ENCODE measurements at regions not wholly inside any gene's neighbourhood (a gene's known extent, or its start where the extent isn't known, plus 50 kb on each side); places are given as distances from the start of the nearest gene placed in this dataset.

- no peak for TF ChIP-seq CREB1 (IDR thresholded peaks at IDR 0.05; ENCODE audit: low read depth)
- TF ChIP-seq TAF1 (IDR thresholded peaks at IDR 0.05; ENCODE audit: low read depth) = no peak
- TF ChIP-seq, protein P1, sequence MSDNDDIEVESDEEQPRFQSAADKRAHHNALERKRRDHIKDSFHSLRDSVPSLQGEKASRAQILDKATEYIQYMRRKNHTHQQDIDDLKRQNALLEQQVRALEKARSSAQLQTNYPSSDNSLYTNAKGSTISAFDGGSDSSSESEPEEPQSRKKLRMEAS (IDR thresholded peaks at IDR 0.05) = no peak
- TF ChIP-seq CEBPB (IDR thresholded peaks at IDR 0.05) = no peak
- no peak for TF ChIP-seq USF1 (IDR thresholded peaks at IDR 0.05)
- no peak for TF ChIP-seq TEAD4 (IDR thresholded peaks at IDR 0.05)
- TF ChIP-seq NFIC (IDR thresholded peaks at IDR 0.05) = no peak
Measured at GRCh38 chr6:15957655-15958169, 171.2 kb upstream of the MYLIP start.

DNA sequence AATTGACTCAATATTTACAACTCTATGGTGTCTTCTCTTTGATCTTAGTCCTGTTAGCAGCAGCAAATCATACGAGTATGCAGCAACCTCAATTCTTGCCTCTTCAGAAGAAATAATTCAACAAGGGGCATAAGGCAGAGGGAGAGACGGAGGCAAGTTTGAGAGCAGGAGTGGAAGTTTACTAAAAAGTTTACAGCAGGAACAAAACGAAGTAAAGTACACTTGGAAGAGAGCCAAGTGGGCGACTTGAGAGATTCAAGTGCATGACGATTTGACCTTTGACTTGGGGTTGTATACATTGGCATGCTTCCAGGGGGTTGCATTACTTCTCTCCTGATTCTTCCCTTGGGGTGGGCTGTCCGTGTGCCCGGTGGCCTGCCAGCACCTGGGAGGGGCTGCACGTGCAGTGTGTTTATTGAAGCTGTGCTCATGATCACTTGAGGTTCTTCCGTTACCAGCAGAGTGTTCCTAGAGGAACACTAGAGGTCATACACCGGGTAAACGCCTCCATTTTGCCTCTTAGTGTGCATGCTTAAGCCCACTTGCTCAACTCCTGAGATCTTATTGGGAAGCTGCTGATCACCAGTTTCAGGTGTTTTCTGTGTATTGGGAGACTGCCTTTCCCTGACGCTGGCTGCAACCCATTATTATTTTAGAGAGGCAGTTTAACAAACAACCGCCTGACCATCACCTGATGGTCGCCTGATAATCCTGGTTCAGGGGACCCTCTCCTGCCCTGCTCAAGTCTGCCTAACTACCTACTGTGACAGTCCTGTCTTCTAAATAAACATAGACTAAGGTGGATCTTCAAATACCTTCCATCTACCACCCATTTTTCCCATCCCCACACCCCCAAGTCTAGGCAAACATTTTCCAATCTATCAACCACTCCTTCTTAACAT lies 172.4 kb upstream of the MYLIP start:
- TF ChIP-seq YY1 (IDR thresholded peaks at IDR 0.05; ENCODE audit: low read depth) (no peak), CEBPB (IDR thresholded peaks at IDR 0.05) (no peak), ZBTB7A (IDR thresholded peaks at IDR 0.05; ENCODE audit: low read depth) (no peak), TEAD4 (IDR thresholded peaks at IDR 0.05) (no peak), EGR1 (IDR thresholded peaks at IDR 0.05) (no peak), CREB1 (IDR thresholded peaks at IDR 0.05; ENCODE audit: low read depth) (no peak), RAD21 (IDR thresholded peaks at IDR 0.05; ENCODE audit: low read depth) (no peak), TCF12 (IDR thresholded peaks at IDR 0.05; ENCODE audit: low read depth) (no peak), EP300 (IDR thresholded peaks at IDR 0.05; ENCODE audit: borderline replicate concordance) (no peak), REST (IDR thresholded peaks at IDR 0.05; ENCODE audit: low read depth) (no peak), NFIC (IDR thresholded peaks at IDR 0.05) (no peak), USF1 (IDR thresholded peaks at IDR 0.05) (no peak), FOXM1 (IDR thresholded peaks at IDR 0.05; ENCODE audit: borderline replicate concordance, low read depth) (no peak), TAF1 (IDR thresholded peaks at IDR 0.05; ENCODE audit: low read depth) (no peak)
- TF ChIP-seq, protein P1 (IDR thresholded peaks at IDR 0.05) = no peak

DNA sequence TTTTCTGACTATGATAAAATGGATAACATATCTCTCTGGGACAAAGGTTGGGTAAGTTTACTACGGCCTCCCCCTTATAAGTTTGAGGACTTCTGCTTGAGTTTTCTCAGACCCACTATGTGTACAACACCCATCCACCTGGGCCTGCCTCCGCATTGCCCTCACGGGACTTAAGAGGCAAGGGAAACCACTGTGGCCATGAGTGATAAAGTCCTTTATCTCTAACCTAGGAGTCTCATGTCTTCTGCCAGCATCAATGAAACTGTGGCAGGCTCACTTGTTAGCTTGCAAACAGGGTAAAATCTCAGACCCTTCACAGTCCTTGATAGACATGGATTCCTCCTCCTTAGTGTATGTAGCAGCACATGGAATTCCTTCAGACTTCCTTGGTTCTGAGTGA lies 173.4 kb upstream of the MYLIP start:
- TF ChIP-seq FOXM1 (IDR thresholded peaks at IDR 0.05; ENCODE audit: borderline replicate concordance, low read depth) (no peak), RAD21 (IDR thresholded peaks at IDR 0.05; ENCODE audit: low read depth) (no peak), TEAD4 (IDR thresholded peaks at IDR 0.05) (no peak), CREB1 (IDR thresholded peaks at IDR 0.05; ENCODE audit: low read depth) (no peak), YY1 (IDR thresholded peaks at IDR 0.05; ENCODE audit: low read depth) (no peak), ZBTB7A (IDR thresholded peaks at IDR 0.05; ENCODE audit: low read depth) (no peak), TCF12 (IDR thresholded peaks at IDR 0.05; ENCODE audit: low read depth) (no peak), REST (IDR thresholded peaks at IDR 0.05; ENCODE audit: low read depth) (no peak), CEBPB (IDR thresholded peaks at IDR 0.05) (no peak), EGR1 (IDR thresholded peaks at IDR 0.05) (no peak), TAF1 (IDR thresholded peaks at IDR 0.05; ENCODE audit: low read depth) (no peak), USF1 (IDR thresholded peaks at IDR 0.05) (no peak), NFIC (IDR thresholded peaks at IDR 0.05) (no peak), EP300 (IDR thresholded peaks at IDR 0.05; ENCODE audit: borderline replicate concordance) (no peak)
- TF ChIP-seq, protein P1 (IDR thresholded peaks at IDR 0.05) = no peak

DNA sequence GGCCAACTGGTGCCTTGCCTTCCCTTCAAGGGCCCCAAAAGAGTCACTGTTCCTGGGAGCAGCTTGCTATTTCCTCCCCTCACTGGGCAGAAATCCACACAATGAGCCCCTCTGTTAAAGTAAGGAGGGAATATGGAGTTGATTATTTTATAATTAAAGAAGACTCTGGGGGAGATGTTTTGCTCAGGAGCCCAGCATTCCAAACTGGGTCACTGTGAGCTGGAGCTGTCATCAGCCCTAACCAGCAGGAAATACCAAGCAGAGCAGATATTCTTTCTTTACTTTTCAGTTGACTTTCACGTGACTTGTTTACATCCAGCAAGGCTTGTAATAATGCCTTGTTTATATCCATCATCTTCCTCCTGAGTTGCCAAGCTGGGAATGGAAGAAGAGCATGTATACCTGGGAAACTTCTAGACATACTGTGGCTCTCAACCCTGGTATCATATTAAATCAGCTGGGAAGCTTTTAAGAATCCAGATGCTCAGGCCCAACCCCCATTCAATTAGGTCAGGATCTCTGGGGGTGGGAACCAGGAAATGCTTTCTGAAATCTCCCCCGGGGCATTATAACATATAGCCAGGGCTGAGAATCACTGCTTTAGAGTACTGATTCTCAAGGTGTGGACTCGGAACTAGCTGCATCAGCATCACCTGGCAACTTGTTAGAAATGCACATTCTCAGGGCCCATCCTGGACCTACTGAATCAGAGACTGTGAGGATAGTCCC lies 175.6 kb upstream of the MYLIP start:
- TF ChIP-seq ZBTB7A (IDR thresholded peaks at IDR 0.05; ENCODE audit: low read depth) (no peak), EP300 (IDR thresholded peaks at IDR 0.05; ENCODE audit: borderline replicate concordance) (no peak), TCF12 (IDR thresholded peaks at IDR 0.05; ENCODE audit: low read depth) (no peak), CEBPB (IDR thresholded peaks at IDR 0.05) (no peak), TAF1 (IDR thresholded peaks at IDR 0.05; ENCODE audit: low read depth) (no peak), REST (IDR thresholded peaks at IDR 0.05; ENCODE audit: low read depth) (no peak), EGR1 (IDR thresholded peaks at IDR 0.05) (no peak), RAD21 (IDR thresholded peaks at IDR 0.05; ENCODE audit: low read depth) (no peak), TEAD4 (IDR thresholded peaks at IDR 0.05) (no peak), USF1 (IDR thresholded peaks at IDR 0.05) (no peak), FOXM1 (IDR thresholded peaks at IDR 0.05; ENCODE audit: borderline replicate concordance, low read depth) (no peak), CREB1 (IDR thresholded peaks at IDR 0.05; ENCODE audit: low read depth) (no peak), NFIC (IDR thresholded peaks at IDR 0.05) (no peak), YY1 (IDR thresholded peaks at IDR 0.05; ENCODE audit: low read depth) (no peak)
- TF ChIP-seq, protein P1 (IDR thresholded peaks at IDR 0.05) = no peak
